MCF 10A (cell line): ENCODE measurements at regions not wholly inside any gene's neighbourhood (a gene's known extent, or its start where the extent isn't known, plus 50 kb on each side); places are given as distances from the start of the nearest gene placed in this dataset.

Source experiments
- BruUV-seq: library from RNA; stranded (reverse); fragments of 400-500 nt; replicated peaks from 2 replicates; lab custom pipeline; 2021; lab: Mats Ljungman, UMichigan
- CTCF ChIA-PET: fragments of 300-600 bp; sonication (Branson Sonifier 250); formaldehyde crosslinking; extraction: SDS; loops from one replicate; lab custom pipeline; 2021; ENCODE audit warnings: antibody characterized with exemption, inconsistent platforms; lab: Yijun Ruan, JAX
- POLR2A ChIA-PET: fragments of 300-600, 350-650 bp; sonication (Branson Sonifier 250); formaldehyde crosslinking; extraction: SDS; loops from one replicate; lab custom pipeline; 2020; ENCODE audit warnings: antibody characterized with exemption, inconsistent platforms; lab: Yijun Ruan, JAX
- DNase-seq: peaks from one replicate; pipeline ENCODE4 v3.0.0-alpha.2; 2018; ENCODE audit not compliant: unreplicated experiment
- H3K27ac Mint-ChIP-seq: one replicate; pipeline ENCODE4 v1.8.0; 2022; ENCODE audit warnings: mild to moderate bottlenecking, low read depth, mixed read lengths; ENCODE audit not compliant: unreplicated experiment
- H3K27me3 Mint-ChIP-seq: one replicate; pipeline ENCODE4 v1.8.0; 2022; ENCODE audit warnings: mixed read lengths; ENCODE audit not compliant: insufficient read depth, unreplicated experiment
- H3K36me3 Mint-ChIP-seq: one replicate; pipeline ENCODE4 v1.8.0; 2022; ENCODE audit warnings: mild to moderate bottlenecking, moderate library complexity, mixed read lengths; ENCODE audit not compliant: insufficient read depth, unreplicated experiment
- H3K4me1 Mint-ChIP-seq: one replicate; pipeline ENCODE4 v1.8.0; 2022; ENCODE audit warnings: mixed read lengths; ENCODE audit not compliant: insufficient read depth, unreplicated experiment
- H3K4me3 Mint-ChIP-seq: one replicate; pipeline ENCODE4 v1.8.0; 2022; ENCODE audit warnings: mild to moderate bottlenecking, moderate library complexity, mixed read lengths; ENCODE audit not compliant: unreplicated experiment
- H3K9me3 Mint-ChIP-seq: one replicate; pipeline ENCODE4 v1.8.0; 2022; ENCODE audit warnings: mixed read lengths; ENCODE audit not compliant: unreplicated experiment
- intact Hi-C: fragments of 100-400 bp; cut with micrococcal nuclease; formaldehyde crosslinking; loops from 2 replicates; pipeline ENCODE4 v1.14.1; 2022
- TF ChIP-seq, protein P1 (sequence below): fragments of 200-600 bp; IDR thresholded peaks from one replicate; pipeline ENCODE4 v1.8.0; 2022; ENCODE audit warnings: antibody characterized with exemption, mild to moderate bottlenecking; ENCODE audit not compliant: unreplicated experiment

DNA sequence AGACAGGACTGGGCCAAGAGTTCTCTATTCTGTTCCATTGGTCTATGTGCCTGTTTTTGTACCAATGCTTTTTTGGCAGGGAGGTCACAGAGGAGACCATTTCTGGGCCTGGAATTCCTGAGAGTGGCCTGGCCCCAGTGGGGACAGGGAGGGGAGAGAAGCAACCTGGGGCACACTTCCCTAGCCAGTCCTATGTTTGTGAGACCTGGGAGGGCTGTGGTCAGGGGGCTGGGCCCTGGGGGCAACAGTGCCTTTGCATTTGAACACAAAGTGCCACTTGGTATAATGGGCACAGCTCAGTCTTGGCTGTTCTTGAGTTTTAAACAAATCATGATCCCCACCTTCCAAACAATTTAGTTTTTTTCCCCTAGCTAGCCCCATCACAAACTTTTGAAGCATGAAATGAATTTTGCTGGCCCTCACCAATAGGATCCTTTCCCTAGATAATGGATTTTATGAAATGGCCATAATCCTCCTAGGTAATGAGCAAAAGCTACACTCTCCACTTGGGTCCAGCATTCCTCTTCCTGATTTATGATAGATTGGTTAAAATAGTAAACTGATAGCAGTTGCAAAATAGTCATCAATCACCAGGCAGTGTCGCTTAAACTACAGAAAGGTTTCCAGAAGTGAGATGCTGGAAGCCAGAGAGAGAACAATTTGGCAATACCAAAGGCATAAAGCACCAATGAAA, 133.5 kb downstream of the GLI2 start:
- H3K4me1 Mint-ChIP-seq = peaks cover 4% of the 10 kb centered on the region
- DNase-seq = no peak
- ChIA-PET POLR2A (interaction anchor here (0.9 kb wide), 1 partner anchor 18 kb away, joined by 3 read pairs; no protein-coding TSS in a partner anchor), CTCF (interaction anchor here (0.8 kb wide), 1 partner anchor 203 kb away, joined by 3 read pairs; no protein-coding TSS in a partner anchor)
- peaks cover 5% of the 10 kb centered on the region for H3K36me3 Mint-ChIP-seq
- H3K4me3 Mint-ChIP-seq = no peak overlapping the region
- TF ChIP-seq, protein P1, sequence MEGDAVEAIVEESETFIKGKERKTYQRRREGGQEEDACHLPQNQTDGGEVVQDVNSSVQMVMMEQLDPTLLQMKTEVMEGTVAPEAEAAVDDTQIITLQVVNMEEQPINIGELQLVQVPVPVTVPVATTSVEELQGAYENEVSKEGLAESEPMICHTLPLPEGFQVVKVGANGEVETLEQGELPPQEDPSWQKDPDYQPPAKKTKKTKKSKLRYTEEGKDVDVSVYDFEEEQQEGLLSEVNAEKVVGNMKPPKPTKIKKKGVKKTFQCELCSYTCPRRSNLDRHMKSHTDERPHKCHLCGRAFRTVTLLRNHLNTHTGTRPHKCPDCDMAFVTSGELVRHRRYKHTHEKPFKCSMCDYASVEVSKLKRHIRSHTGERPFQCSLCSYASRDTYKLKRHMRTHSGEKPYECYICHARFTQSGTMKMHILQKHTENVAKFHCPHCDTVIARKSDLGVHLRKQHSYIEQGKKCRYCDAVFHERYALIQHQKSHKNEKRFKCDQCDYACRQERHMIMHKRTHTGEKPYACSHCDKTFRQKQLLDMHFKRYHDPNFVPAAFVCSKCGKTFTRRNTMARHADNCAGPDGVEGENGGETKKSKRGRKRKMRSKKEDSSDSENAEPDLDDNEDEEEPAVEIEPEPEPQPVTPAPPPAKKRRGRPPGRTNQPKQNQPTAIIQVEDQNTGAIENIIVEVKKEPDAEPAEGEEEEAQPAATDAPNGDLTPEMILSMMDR = no peak
- intact Hi-C loops = no loop called here
- no peaks in the 10 kb centered on the region for H3K27me3 Mint-ChIP-seq
- H3K9me3 Mint-ChIP-seq = no peaks in the 10 kb centered on the region
- no TSS peak for BruUV-seq
- H3K27ac Mint-ChIP-seq = no peak overlapping the region

DNA sequence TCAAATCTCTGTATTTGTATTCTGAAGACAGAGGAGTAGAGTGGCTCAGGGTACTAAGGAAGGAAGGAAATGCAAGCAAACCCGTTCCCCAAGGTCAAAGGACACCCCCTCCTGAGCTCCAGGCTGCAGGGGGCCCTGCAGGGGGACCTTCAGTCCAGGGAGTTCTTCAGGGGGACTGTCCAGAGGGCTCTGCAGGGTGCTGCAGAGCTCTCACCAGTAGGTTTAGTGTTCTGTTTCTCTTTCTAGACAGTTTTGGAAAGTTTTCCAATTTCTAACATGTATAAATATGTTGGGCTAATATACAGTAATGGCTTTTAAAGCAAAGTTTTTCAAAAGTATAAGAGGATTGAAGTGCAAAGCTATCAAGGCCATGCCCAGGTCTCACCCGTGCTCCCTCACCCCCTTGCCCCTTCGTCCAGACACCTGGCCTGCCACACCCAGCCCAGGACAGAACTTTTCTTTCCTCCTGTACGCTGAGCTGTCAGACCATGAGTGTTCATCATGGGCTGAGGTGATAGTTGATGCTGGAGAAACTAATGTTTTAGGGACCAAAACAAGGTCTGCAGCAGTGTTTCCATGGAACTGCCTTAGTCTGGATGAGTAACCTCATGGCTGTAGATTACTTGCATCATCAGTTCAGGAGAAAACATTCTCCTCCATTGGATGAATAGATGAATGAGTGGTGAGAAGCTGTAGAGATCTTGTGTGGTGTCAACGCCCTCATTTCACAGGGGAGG, 134.2 kb downstream of the GLI2 start:
- ChIA-PET CTCF (interaction anchor here (0.8 kb wide), 1 partner anchor 202 kb away, joined by 3 read pairs; no protein-coding TSS in a partner anchor), POLR2A (no interaction called here)
- DNase-seq = no peak
- Mint-ChIP-seq H3K36me3 (peaks cover 5% of the 10 kb centered on the region), H3K4me3 (no peak overlapping the region), H3K4me1 (peaks cover 4% of the 10 kb centered on the region), H3K9me3 (no peaks in the 10 kb centered on the region), H3K27ac (no peak overlapping the region), H3K27me3 (no peaks in the 10 kb centered on the region)
- TF ChIP-seq, protein P1 = no peak
- BruUV-seq = no TSS peak
- intact Hi-C loops = no loop called here

DNA sequence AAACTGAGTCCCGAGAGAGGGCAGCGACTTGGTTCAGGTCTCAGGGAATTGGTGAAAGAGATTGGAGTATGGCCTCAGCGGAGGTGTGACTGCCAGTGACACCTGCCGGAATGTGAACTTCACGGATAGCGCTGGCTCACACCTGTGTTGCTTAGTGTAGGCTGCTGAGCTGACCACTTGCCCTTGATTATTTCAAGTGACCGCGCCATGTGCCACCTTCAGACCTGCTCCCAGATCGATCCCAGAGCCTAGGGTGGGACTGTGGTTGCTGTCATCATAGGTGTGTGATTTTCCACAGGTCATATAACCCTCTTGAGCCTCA, 134.8 kb downstream of the GLI2 start:
- no peaks in the 10 kb centered on the region for H3K27me3 Mint-ChIP-seq
- TF ChIP-seq, protein P1 = no peak
- no peaks in the 10 kb centered on the region for H3K9me3 Mint-ChIP-seq
- H3K27ac Mint-ChIP-seq = no peak overlapping the region
- ChIA-PET POLR2A (no interaction called here), CTCF (no interaction called here)
- peaks cover 4% of the 10 kb centered on the region for H3K4me1 Mint-ChIP-seq
- peaks cover 5% of the 10 kb centered on the region for H3K36me3 Mint-ChIP-seq
- intact Hi-C loops = no loop called here
- BruUV-seq = no TSS peak
- DNase-seq = no peak
- H3K4me3 Mint-ChIP-seq = no peak overlapping the region

DNA sequence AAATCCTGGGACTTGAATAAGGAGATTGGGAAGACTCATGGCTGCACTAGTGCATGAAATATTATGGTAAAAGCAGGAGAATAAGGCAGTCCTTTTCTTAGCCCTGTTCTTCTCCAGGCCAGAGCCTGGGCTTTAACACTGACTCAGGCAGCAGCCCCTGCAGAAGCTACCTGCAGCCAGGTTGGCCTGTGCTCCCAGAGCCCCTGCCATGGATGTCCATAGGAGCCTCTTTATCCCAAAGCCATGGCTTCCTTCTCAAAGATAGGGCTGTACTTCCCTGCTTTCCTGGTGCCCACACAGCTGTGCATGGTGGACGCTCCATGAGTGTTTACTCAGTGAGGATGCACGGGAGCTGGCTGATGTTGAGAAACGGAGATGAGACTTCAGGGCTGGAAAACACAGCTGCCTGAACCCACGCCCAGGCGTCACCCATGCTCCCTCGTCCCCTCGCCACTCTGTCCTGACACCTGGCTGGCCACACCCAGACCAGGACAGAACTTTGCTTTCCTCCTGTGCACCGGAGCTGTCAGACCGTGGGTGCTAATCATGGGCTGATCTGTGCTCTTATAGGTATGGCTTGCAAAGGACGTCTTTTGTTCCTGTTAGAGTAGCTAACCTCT, 135.5 kb downstream of the GLI2 start:
- Mint-ChIP-seq H3K36me3 (peaks cover 5% of the 10 kb centered on the region), H3K27ac (no peak overlapping the region), H3K9me3 (no peaks in the 10 kb centered on the region), H3K27me3 (no peaks in the 10 kb centered on the region), H3K4me1 (peaks cover 4% of the 10 kb centered on the region), H3K4me3 (no peak overlapping the region)
- CTCF ChIA-PET = interaction anchor here (1.1 kb wide), 1 partner anchor 205 kb away, joined by 3 read pairs; no protein-coding TSS in a partner anchor
- DNase-seq = no peak
- intact Hi-C loops = no loop called here
- BruUV-seq = no TSS peak
- TF ChIP-seq, protein P1 = no peak
- POLR2A ChIA-PET = no interaction called here
